Ascending aorta (tissue), 2 donors: ENCODE measurements at regions not wholly inside any gene's neighbourhood (a gene's known extent, or its start where the extent isn't known, plus 50 kb on each side); places are given as distances from the start of the nearest gene placed in this dataset.
"Not testable (repeated sequence)": the region's sequence is repeated elsewhere in the genome, so short reads cannot be mapped to it uniquely, and the experiment has no call there.

Source experiments
- DNase-seq, 2 donors: peaks; one replicate each; pipeline ENCODE4 v3.0.0-alpha.2; 2019; ENCODE audit warnings: low spot score in 2 of 2
- H3K27ac ChIP-seq, 2 donors: fragments of 200-600 bp; sonication (generic); one replicate each; pipeline ENCODE4 v1.5.1; 2016 to 2017; ENCODE audit warnings: mild to moderate bottlenecking in 1 of 2
- H3K27me3 ChIP-seq: fragments of 200-600 bp; sonication (generic); one replicate; pipeline ENCODE4 v1.5.1; 2017
- H3K36me3 ChIP-seq, 2 donors: fragments of 200-600 bp; sonication (generic); one replicate each; pipeline ENCODE4 v1.5.1; 2016
- H3K4me1 ChIP-seq, 2 donors: fragments of 200-600 bp; sonication (generic); one replicate each; pipeline ENCODE4 v1.5.1; 2016 to 2017; ENCODE audit warnings: mild to moderate bottlenecking in 1 of 2
- H3K4me3 ChIP-seq, 2 donors: fragments of 200-600 bp; sonication (generic); one replicate each; pipeline ENCODE4 v1.5.1; 2016 to 2017; ENCODE audit warnings: mild to moderate bottlenecking in 1 of 2
- H3K9me3 ChIP-seq, 2 donors: fragments of 200-600 bp; sonication (generic); one replicate each; pipeline ENCODE4 v1.5.1; 2016
- intact Hi-C: fragments of 100-400 bp; cut with DNase I; formaldehyde crosslinking; loops from one replicate; pipeline ENCODE4 v1.15.1; 2023
- TF ChIP-seq, protein P1 (sequence below), 3 experiments: fragments of 200-600 bp in 2 of 3; fragments of 450-650 bp in 1 of 3; sonication (generic) in 2 of 3; IDR thresholded peaks; one replicate each; pipeline ENCODE4 v1.5.1; 2016 to 2019; ENCODE audit warnings: antibody characterized with exemption in 3 of 3, mild to moderate bottlenecking in 1 of 3, moderate library complexity in 1 of 3

DNA sequence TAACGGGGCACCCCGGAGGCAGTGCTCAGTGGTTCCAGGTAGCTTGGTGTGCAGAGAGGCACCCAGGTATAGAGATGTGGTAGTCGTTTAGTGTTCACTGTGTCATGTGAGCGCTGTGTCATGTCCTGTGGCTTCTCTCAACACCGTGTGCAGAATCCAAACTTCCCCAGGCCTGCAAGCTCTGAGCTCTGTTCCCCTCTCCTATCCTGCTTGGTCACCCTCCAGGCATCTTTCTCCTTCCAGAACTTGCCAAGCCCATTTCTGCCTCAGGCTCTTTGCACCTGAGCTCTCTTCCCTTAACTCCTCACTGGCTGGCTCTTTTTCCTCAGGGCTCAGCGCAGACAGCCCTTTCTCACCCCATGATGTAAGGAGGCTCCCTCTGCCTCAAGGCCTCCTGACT lies 64.8 kb downstream of the CARTPT start:
- H3K36me3 ChIP-seq, result no peaks in the 10 kb centered on the region
- peaks cover 10 to 11% of the 10 kb centered on the region in 2 donors for H3K4me1 ChIP-seq
- DNase-seq, result no peak
- H3K9me3 ChIP-seq, result no peaks in the 10 kb centered on the region
- H3K27ac ChIP-seq, result peak overlapping the region; percentile 76 to 77
- peak overlapping the region in 1 of 2 donors; percentile 49 for H3K4me3 ChIP-seq
- no peaks in the 10 kb centered on the region for H3K27me3 ChIP-seq
- intact Hi-C loops, result loop anchor here (1.0 to 10.0 kb wide), 6 partner anchors 47 to 421 kb away; no protein-coding TSS in a partner anchor
- TF ChIP-seq, protein P1, sequence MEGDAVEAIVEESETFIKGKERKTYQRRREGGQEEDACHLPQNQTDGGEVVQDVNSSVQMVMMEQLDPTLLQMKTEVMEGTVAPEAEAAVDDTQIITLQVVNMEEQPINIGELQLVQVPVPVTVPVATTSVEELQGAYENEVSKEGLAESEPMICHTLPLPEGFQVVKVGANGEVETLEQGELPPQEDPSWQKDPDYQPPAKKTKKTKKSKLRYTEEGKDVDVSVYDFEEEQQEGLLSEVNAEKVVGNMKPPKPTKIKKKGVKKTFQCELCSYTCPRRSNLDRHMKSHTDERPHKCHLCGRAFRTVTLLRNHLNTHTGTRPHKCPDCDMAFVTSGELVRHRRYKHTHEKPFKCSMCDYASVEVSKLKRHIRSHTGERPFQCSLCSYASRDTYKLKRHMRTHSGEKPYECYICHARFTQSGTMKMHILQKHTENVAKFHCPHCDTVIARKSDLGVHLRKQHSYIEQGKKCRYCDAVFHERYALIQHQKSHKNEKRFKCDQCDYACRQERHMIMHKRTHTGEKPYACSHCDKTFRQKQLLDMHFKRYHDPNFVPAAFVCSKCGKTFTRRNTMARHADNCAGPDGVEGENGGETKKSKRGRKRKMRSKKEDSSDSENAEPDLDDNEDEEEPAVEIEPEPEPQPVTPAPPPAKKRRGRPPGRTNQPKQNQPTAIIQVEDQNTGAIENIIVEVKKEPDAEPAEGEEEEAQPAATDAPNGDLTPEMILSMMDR (IDR thresholded peaks at IDR 0.05), result no peak

DNA sequence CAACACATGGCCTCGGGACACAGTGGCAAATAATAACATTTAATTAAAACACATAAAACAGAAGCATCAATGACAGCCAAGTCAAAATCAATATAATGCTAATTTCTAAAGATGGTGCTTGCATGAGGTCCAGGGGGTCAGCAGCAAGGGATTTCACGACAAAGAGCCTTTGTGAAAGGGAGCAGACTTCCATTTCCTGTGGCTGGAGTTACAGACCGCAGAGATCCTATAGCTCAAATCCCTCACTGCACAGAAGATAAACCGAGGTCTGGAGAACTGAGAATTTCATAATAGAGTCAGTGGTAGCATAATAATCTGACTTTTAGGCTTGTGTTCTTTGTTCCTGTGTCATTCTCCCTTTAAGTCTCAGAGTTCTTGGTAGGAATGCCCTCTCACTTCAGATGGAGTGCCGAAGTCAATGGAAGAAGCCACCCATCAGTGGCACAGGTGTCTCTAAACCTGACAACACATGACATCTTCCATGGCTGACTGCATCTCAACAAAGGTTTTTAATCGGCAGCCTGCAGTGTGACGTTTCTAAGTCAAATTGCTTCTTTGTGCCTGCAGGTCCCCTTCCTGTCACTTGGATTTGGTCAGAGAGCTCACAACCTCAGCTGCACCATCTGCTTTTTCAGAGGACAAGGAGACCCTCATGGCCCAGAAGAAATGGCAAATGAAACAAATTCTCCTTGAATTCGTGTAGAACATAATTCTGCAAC lies 67.4 kb downstream of the CARTPT start:
- Histone ChIP-seq H3K4me3 (no peak overlapping the region), H3K9me3 (no peaks in the 10 kb centered on the region), H3K27me3 (no peaks in the 10 kb centered on the region), H3K27ac (peak overlapping the region in 1 of 2 donors; percentile 43), H3K4me1 (peaks cover 10 to 11% of the 10 kb centered on the region in 2 donors), H3K36me3 (no peaks in the 10 kb centered on the region)
- TF ChIP-seq, protein P1 (IDR thresholded peaks at IDR 0.05), result no peak
- no peak for DNase-seq
- intact Hi-C loops, result loop anchor here (10.0 kb wide), 1 partner anchor 418 kb away; no protein-coding TSS in a partner anchor

DNA sequence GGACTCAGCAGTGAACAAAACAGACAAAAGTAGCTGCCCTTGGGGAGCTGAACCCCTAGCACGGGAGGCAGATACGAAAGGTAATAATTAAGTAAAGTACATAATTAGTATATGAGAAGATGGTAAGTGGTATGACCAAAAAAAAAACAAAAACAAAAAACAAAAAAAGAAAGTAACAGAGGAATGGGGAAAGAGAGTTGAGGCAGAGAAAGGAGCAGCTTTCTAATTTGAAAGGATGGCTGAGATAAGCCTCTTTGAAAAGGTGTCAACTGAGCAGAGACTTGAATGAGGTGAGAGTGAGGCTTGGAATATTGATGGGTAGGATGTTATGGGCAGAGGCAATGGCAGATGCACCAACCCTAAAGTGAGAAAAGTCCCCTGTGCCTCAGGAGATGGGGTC lies 69.7 kb downstream of the CARTPT start:
- TF ChIP-seq, protein P1 (IDR thresholded peaks at IDR 0.05), result no peak
- H3K9me3 ChIP-seq, result no peaks in the 10 kb centered on the region
- H3K36me3 ChIP-seq, result no peaks in the 10 kb centered on the region
- H3K4me1 ChIP-seq, result peaks cover 5 to 7% of the 10 kb centered on the region in 2 donors
- no peaks in the 10 kb centered on the region for H3K27me3 ChIP-seq
- DNase-seq, result no peak
- H3K4me3 ChIP-seq, result no peak overlapping the region
- H3K27ac ChIP-seq, result no peak overlapping the region
- intact Hi-C loops, result loop anchor here (10.0 kb wide), 1 partner anchor 416 kb away; no protein-coding TSS in a partner anchor

DNA sequence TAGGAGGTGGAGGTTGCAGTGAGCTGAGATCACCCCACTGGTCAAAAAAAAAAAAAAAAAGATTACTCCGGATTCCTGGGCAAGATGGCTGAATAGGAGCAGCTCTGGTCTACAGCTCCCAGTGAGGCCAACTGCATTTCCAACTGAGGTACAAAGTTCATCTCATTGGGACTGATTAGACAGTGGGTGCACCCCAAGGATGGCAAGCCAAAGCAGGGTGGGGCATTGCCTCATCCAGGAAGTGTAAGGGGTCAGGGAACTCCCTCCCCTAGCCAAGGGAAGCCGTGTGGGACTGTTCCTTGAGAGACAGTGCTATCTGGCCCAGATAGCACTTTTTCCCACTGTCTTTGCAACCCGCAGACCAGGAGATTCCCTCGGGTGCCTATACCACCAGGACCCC lies 70.7 kb downstream of the CARTPT start:
- Histone ChIP-seq H3K4me3 (no peak overlapping the region), H3K4me1 (peaks cover 5 to 7% of the 10 kb centered on the region in 2 donors), H3K27me3 (no peaks in the 10 kb centered on the region), H3K27ac (no peak overlapping the region), H3K9me3 (peaks cover 0 to 2% of the 10 kb centered on the region in 2 donors), H3K36me3 (no peaks in the 10 kb centered on the region)
- TF ChIP-seq, protein P1 (IDR thresholded peaks at IDR 0.05), result no peak
- intact Hi-C loops, result loop anchor here (10.0 kb wide), 1 partner anchor 415 kb away; no protein-coding TSS in a partner anchor
- no peak for DNase-seq

DNA sequence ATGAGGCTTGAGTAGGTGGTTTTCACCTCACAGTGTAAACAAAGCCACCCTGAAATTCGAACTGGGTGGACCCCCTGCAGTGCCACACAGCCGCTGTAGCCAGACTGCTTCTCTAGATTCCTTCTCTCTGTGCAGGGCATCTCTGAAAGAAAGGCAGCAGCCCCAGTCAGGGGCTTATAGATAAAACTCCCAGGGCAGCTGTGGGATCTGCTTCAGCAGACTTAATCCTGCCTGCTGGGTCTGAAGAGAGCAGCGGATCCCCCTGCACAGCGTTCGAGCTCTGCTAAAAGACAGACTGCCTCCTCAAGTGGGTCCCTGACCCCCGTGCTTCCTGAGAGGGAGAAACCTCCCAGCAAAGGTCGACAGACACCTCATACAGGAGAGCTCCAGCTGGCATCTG lies 71.4 kb downstream of the CARTPT start:
- H3K36me3 ChIP-seq, result no peaks in the 10 kb centered on the region
- intact Hi-C loops, result no loop called here
- no peak for DNase-seq
- H3K27me3 ChIP-seq, result no peaks in the 10 kb centered on the region
- H3K9me3 ChIP-seq, result peaks cover 0 to 6% of the 10 kb centered on the region in 2 donors
- no peak overlapping the region for H3K27ac ChIP-seq
- TF ChIP-seq, protein P1 (IDR thresholded peaks at IDR 0.05), result no peak
- H3K4me1 ChIP-seq, result peaks cover 5 to 7% of the 10 kb centered on the region in 2 donors
- no peak overlapping the region for H3K4me3 ChIP-seq

DNA sequence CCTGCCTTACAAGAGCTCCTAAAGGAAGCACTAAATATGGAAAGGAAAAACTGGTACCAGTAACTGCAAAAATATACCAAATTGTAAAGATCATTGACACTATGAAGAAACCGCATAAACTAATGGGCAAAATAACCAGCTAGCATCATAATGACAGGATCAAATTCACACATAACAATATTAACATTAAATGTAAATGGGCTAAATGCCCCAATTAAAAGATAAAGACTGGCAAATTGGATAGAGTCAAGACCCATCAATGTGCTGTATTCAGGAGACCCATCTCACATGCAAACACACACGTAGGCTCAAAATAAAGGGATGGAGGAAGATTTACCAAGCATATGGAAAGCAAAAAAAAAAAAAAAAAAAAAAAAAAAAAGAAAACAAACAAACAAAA lies 73.0 kb downstream of the CARTPT start:
- H3K27me3 ChIP-seq, H3K4me3 ChIP-seq, H3K36me3 ChIP-seq, intact Hi-C loops, H3K9me3 ChIP-seq, H3K27ac ChIP-seq, H3K4me1 ChIP-seq, DNase-seq: not testable (repeated sequence)
